DMS153 treated with DMSO at 0.1 percent for 48 hours (cell line): ENCODE measurements at regions not wholly inside any gene's neighbourhood (a gene's known extent, or its start where the extent isn't known, plus 50 kb on each side); places are given as distances from the start of the nearest gene placed in this dataset.

ENCODE experiments used
- DNase-seq: peaks from one replicate; lab custom pipeline; 2025; ENCODE audit not compliant: unreplicated experiment; lab: John Stamatoyannopoulos, UW

DNA sequence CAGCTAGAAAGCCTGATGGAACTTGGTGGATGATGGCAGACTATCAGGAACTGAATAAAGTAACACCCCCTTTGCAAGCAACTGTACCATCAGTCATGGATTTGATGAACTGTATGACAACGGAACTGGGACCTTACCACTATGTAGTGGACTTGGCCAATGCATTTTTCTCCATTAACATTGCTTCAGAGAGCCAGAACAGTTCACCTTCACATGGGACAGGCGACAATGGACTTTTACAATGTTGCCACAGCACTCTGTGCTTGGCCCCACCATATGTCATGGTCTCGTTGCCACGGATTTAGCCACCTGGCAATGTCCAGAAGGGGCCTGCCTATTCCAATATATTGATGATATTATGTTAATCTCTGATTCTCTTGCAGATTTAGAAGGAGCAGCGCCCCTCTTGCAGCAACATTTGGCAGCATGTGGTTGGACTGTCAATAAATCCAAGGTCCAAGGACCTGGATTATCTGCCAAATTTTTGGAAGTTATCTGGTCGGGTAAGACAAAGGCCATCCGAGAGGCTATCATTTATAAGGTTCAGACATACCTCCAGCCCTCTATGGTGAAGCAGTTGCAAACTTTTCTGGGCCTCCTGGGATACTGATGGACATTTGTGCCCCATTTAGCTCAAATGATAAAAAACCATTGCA, 52.2 kb upstream of the ZC3H15 start:
- DNase-seq: no peak
